Peyer's patch (tissue), 4 donors: ENCODE measurements at regions not wholly inside any gene's neighbourhood (a gene's known extent, or its start where the extent isn't known, plus 50 kb on each side); places are given as distances from the start of the nearest gene placed in this dataset.

ENCODE experiments used
- DNase-seq, 3 donors: peaks; one replicate each; pipeline ENCODE4 v3.0.0-alpha.2; 2017 to 2019
- H3K27ac ChIP-seq, 4 donors: fragments of 200-600 bp; sonication (generic); one replicate each; pipeline ENCODE4 v1.5.1; 2016 to 2019
- H3K27me3 ChIP-seq, 2 donors: fragments of 200-600 bp; sonication (generic); one replicate each; pipeline ENCODE4 v1.5.1; 2019
- H3K36me3 ChIP-seq, 3 donors: fragments of 200-600 bp; sonication (generic); one replicate each; pipeline ENCODE4 v1.5.1; 2016 to 2019
- H3K4me1 ChIP-seq, 4 donors: fragments of 200-600 bp; sonication (generic); one replicate each; pipeline ENCODE4 v1.5.1; 2016 to 2019
- H3K4me3 ChIP-seq, 4 donors: fragments of 200-600 bp; sonication (generic); 1 replicate in 3 of 4; 2 replicates in 1 of 4; pipeline ENCODE4 v1.5.1; 2016 to 2019; ENCODE audit warnings: mild to moderate bottlenecking in 1 of 4
- H3K9me3 ChIP-seq, 4 donors: fragments of 200-600 bp; sonication (generic); one replicate each; pipeline ENCODE4 v1.5.1; 2016 to 2019; ENCODE audit warnings: mild to moderate bottlenecking in 1 of 4
- POLR2A ChIP-seq, 2 donors: fragments of 450-650 bp; IDR thresholded peaks; one replicate each; pipeline ENCODE4 v1.5.1; 2017; ENCODE audit warnings: antibody characterized with exemption in 2 of 2, mild to moderate bottlenecking in 2 of 2, moderate library complexity in 2 of 2
- TF ChIP-seq, protein P1 (sequence below), 6 experiments: fragments of 450-650 bp in 4 of 6; fragments of 200-600 bp in 2 of 6; sonication (generic) in 1 of 6; IDR thresholded peaks; one replicate each; pipeline ENCODE4 v1.5.1; 2017 to 2019; ENCODE audit warnings: antibody characterized with exemption in 6 of 6, mild to moderate bottlenecking in 3 of 6, moderate library complexity in 1 of 6

GRCh38 chr7:46939089-46939488 lies 642.8 kb downstream of the TNS3 start:
- Histone ChIP-seq H3K27ac (no peak overlapping the region), H3K4me3 (no peak overlapping the region), H3K9me3 (no peaks in the 10 kb centered on the region), H3K4me1 (no peaks in the 10 kb centered on the region), H3K27me3 (no peaks in the 10 kb centered on the region), H3K36me3 (no peaks in the 10 kb centered on the region)
- no peak for TF ChIP-seq POLR2A (IDR thresholded peaks at IDR 0.05)
- TF ChIP-seq, protein P1, sequence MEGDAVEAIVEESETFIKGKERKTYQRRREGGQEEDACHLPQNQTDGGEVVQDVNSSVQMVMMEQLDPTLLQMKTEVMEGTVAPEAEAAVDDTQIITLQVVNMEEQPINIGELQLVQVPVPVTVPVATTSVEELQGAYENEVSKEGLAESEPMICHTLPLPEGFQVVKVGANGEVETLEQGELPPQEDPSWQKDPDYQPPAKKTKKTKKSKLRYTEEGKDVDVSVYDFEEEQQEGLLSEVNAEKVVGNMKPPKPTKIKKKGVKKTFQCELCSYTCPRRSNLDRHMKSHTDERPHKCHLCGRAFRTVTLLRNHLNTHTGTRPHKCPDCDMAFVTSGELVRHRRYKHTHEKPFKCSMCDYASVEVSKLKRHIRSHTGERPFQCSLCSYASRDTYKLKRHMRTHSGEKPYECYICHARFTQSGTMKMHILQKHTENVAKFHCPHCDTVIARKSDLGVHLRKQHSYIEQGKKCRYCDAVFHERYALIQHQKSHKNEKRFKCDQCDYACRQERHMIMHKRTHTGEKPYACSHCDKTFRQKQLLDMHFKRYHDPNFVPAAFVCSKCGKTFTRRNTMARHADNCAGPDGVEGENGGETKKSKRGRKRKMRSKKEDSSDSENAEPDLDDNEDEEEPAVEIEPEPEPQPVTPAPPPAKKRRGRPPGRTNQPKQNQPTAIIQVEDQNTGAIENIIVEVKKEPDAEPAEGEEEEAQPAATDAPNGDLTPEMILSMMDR (IDR thresholded peaks at IDR 0.05), result no peak
- DNase-seq, result no peak

- TF ChIP-seq POLR2A (IDR thresholded peaks at IDR 0.05), result no peak
- TF ChIP-seq, protein P1 (IDR thresholded peaks at IDR 0.05), result no peak
Measured at GRCh38 chr7:46937826-46938225, 644.1 kb downstream of the TNS3 start.

GRCh38 chr7:46934198-46934825 lies 647.6 kb downstream of the TNS3 start:
- no peak for DNase-seq
- Histone ChIP-seq H3K9me3 (no peaks in the 10 kb centered on the region), H3K27ac (no peak overlapping the region), H3K4me1 (no peaks in the 10 kb centered on the region), H3K27me3 (no peaks in the 10 kb centered on the region), H3K4me3 (no peak overlapping the region), H3K36me3 (no peaks in the 10 kb centered on the region)
- TF ChIP-seq, protein P1 (IDR thresholded peaks at IDR 0.05), result no peak
- no peak for TF ChIP-seq POLR2A (IDR thresholded peaks at IDR 0.05)

More at GRCh38 chr7:46937826-46938225, 644.1 kb downstream of the TNS3 start:
- no peak for DNase-seq
- Histone ChIP-seq H3K9me3 (no peaks in the 10 kb centered on the region), H3K27ac (no peak overlapping the region), H3K36me3 (no peaks in the 10 kb centered on the region), H3K4me3 (no peak overlapping the region), H3K27me3 (no peaks in the 10 kb centered on the region), H3K4me1 (no peaks in the 10 kb centered on the region)

DNA sequence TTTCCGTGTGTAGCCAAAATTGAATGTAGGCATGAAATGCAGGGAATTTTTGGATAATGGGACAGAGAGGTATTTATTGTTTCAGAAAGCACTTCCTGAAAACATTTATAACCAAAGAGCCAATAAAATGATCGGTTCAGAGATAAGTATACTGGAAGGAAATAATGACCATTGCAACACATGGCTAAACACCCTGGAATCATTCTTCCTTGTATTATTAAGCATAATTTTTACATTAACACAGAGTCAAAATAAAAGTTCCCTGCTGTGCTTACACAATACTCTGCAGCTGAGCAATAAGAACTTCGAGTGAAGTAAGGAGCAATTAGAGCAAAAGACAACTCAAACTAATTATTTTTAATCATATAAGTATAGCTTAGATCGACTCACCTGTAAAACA lies 648.3 kb downstream of the TNS3 start:
- Histone ChIP-seq H3K9me3 (no peaks in the 10 kb centered on the region), H3K4me1 (no peaks in the 10 kb centered on the region), H3K4me3 (no peak overlapping the region), H3K36me3 (no peaks in the 10 kb centered on the region), H3K27ac (peak overlapping the region in 1 of 4 donors; percentile 35), H3K27me3 (no peaks in the 10 kb centered on the region)
- TF ChIP-seq, protein P1 (IDR thresholded peaks at IDR 0.05), result no peak
- TF ChIP-seq POLR2A (IDR thresholded peaks at IDR 0.05), result no peak
- no peak for DNase-seq

GRCh38 chr7:46932676-46933424 lies 649.1 kb downstream of the TNS3 start:
- no peak for TF ChIP-seq POLR2A (IDR thresholded peaks at IDR 0.05)
- TF ChIP-seq, protein P1 (IDR thresholded peaks at IDR 0.05), result no peak
- no peaks in the 10 kb centered on the region for H3K27me3 ChIP-seq
- H3K4me1 ChIP-seq, result no peaks in the 10 kb centered on the region
- DNase-seq, result peak in 1 of 3 donors; percentile 18
- peak overlapping the region in 3 of 4 donors; percentile 22 to 42 (median 35) for H3K27ac ChIP-seq
- no peaks in the 10 kb centered on the region for H3K9me3 ChIP-seq
- H3K4me3 ChIP-seq, result no peak overlapping the region
- no peaks in the 10 kb centered on the region for H3K36me3 ChIP-seq
